Suprapubic skin (tissue), 4 donors: ENCODE measurements at regions not wholly inside any gene's neighbourhood (a gene's known extent, or its start where the extent isn't known, plus 50 kb on each side); places are given as distances from the start of the nearest gene placed in this dataset.

Experiments used
- DNase-seq, 2 donors: peaks; one replicate each; pipeline ENCODE4 v3.0.0-alpha.2; 2019; ENCODE audit warnings: low spot score in 2 of 2
- H3K27ac ChIP-seq: fragments of 200-600 bp; sonication (generic); one replicate; pipeline ENCODE4 v1.5.1; 2019
- H3K27me3 ChIP-seq: fragments of 200-600 bp; sonication (generic); one replicate; pipeline ENCODE4 v1.5.1; 2019
- H3K36me3 ChIP-seq: fragments of 200-600 bp; sonication (generic); one replicate; pipeline ENCODE4 v1.5.1; 2019
- H3K4me1 ChIP-seq: fragments of 200-600 bp; sonication (generic); one replicate; pipeline ENCODE4 v1.5.1; 2019
- H3K4me3 ChIP-seq: fragments of 200-600 bp; sonication (generic); one replicate; pipeline ENCODE4 v1.5.1; 2019; ENCODE audit warnings: mild to moderate bottlenecking
- H3K9me3 ChIP-seq: fragments of 200-600 bp; sonication (generic); one replicate; pipeline ENCODE4 v1.5.1; 2019
- EP300 ChIP-seq: sonication (generic); formaldehyde crosslinking; IDR thresholded peaks from one replicate; pipeline ENCODE4 v1.6.1; 2017; ENCODE audit warnings: antibody characterized with exemption
- POLR2A ChIP-seq, 2 donors: fragments of 450-650 bp; IDR thresholded peaks; one replicate each; pipeline ENCODE4 v1.6.1; 2017; ENCODE audit warnings: antibody characterized with exemption in 2 of 2, mild to moderate bottlenecking in 2 of 2, moderate library complexity in 2 of 2
- POLR2AphosphoS5 ChIP-seq, 3 donors: sonication (generic); formaldehyde crosslinking; IDR thresholded peaks; one replicate each; pipeline ENCODE4 v1.6.1; 2017; ENCODE audit warnings: antibody characterized with exemption in 3 of 3
- WGBS: methylation state at CpG from one replicate; pipeline ENCODE4 v1.1.5; 2018; 5-methylcytosine and 5-hydroxymethylcytosine counted together
- TF ChIP-seq, protein P1 (sequence below), 2 donors: fragments of 200-600 bp in 1 of 2; fragments of 450-650 bp in 1 of 2; sonication (generic) in 1 of 2; IDR thresholded peaks; one replicate each; pipeline ENCODE4 v1.5.1; 2016 to 2019; ENCODE audit warnings: antibody characterized with exemption in 2 of 2, mild to moderate bottlenecking in 1 of 2, moderate library complexity in 1 of 2

DNA sequence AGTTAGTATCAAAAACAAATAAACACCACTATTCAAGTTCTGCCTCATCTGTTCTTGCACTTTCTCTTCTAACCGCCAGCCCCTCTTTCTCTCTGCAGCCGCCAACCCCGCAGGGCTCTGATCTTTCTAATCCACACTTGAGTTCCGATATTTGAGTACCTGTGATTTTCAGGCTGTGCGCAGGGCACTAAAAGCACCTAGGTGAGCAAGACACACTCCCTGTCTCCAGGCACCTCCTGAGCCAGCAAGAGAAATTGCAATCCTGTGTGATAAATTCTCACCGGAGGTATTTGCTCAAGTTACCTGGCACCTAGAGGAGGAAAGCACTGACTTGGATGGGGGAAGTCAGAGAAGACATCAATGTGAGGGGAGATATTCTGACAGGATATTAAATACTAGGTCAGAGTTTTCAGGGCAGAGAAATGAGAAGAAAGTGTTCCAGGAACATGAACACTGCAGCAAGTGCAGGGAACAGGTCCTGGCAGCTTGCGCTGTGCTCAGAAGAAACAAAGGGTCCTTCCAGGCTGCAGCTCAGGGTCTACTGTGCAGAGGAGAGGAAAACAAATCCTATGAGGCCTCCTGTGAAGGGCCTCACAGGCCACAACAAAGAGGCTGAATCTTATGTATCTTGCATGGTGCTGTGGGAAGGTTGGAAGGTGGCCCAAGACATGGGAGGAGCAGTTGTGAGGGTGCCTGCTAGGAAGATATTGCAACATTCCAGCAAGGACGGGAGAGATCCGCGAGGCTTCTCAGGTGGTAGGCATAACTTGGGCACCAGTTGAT lies 568.7 kb upstream of the MGMT start:
- no peak overlapping the region for H3K4me3 ChIP-seq
- peaks cover 18% of the 10 kb centered on the region for H3K4me1 ChIP-seq
- H3K36me3 ChIP-seq: no peaks in the 10 kb centered on the region
- H3K9me3 ChIP-seq: no peaks in the 10 kb centered on the region
- TF ChIP-seq, protein P1, sequence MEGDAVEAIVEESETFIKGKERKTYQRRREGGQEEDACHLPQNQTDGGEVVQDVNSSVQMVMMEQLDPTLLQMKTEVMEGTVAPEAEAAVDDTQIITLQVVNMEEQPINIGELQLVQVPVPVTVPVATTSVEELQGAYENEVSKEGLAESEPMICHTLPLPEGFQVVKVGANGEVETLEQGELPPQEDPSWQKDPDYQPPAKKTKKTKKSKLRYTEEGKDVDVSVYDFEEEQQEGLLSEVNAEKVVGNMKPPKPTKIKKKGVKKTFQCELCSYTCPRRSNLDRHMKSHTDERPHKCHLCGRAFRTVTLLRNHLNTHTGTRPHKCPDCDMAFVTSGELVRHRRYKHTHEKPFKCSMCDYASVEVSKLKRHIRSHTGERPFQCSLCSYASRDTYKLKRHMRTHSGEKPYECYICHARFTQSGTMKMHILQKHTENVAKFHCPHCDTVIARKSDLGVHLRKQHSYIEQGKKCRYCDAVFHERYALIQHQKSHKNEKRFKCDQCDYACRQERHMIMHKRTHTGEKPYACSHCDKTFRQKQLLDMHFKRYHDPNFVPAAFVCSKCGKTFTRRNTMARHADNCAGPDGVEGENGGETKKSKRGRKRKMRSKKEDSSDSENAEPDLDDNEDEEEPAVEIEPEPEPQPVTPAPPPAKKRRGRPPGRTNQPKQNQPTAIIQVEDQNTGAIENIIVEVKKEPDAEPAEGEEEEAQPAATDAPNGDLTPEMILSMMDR (IDR thresholded peaks at IDR 0.05): no peak
- TF ChIP-seq POLR2AphosphoS5 (IDR thresholded peaks at IDR 0.05) (no peak), EP300 (no peak)
- WGBS: 64% methylated on average over 10 of the region's 10 CpGs
- H3K27ac ChIP-seq: no peak overlapping the region
- no peaks in the 10 kb centered on the region for H3K27me3 ChIP-seq
- no peak for DNase-seq

DNA sequence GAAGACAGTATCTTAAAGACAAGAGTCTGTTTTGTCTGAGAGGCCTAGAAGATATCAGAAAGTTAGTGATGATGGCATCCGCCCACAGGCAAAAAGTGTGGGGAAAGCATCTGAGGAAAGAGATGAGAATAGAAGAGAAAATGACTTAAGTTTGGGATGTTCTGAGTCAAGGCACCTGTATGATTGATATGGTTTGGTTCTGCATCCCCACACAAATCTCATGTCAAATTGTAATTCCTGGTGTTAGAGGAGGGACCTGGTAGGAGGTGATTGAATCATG lies 568.2 kb upstream of the MGMT start:
- H3K4me3 ChIP-seq: no peak overlapping the region
- no peaks in the 10 kb centered on the region for H3K36me3 ChIP-seq
- no peaks in the 10 kb centered on the region for H3K9me3 ChIP-seq
- H3K4me1 ChIP-seq: peaks cover 18% of the 10 kb centered on the region
- 95% methylated on average over 1 of the region's 1 CpG for WGBS
- H3K27me3 ChIP-seq: no peaks in the 10 kb centered on the region
- DNase-seq: no peak
- no peak for TF ChIP-seq POLR2A (IDR thresholded peaks at IDR 0.05)
- no peak for TF ChIP-seq EP300
- TF ChIP-seq, protein P1 (IDR thresholded peaks at IDR 0.05): no peak
- no peak for TF ChIP-seq POLR2AphosphoS5 (IDR thresholded peaks at IDR 0.05)
- H3K27ac ChIP-seq: no peak overlapping the region

DNA sequence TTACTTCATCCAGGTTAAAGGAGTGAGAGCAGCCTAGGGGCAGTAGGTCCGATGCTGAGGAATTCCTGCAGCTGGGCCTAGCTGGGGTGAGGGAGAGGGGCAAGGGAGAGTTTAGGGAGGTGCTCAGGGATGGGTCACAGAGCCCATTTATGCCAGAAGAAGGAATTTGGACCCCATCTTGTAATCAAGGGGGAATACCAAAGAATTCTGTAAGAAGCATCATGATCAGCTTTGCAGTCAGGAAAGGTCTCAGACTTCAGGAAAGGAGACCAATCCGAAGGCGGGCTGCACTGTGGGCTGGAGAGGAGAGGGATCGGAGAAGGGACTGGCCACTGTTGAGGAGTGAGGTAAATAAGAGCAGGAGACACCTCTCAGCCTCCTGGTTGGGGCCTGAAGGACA lies 566.6 kb upstream of the MGMT start:
- Histone ChIP-seq H3K27ac (no peak overlapping the region), H3K4me1 (peaks cover 18% of the 10 kb centered on the region), H3K36me3 (no peaks in the 10 kb centered on the region), H3K27me3 (no peaks in the 10 kb centered on the region), H3K9me3 (no peaks in the 10 kb centered on the region), H3K4me3 (no peak overlapping the region)
- no peak for DNase-seq
- WGBS: 87% methylated on average over 4 of the region's 4 CpGs
- TF ChIP-seq EP300: no peak
- TF ChIP-seq POLR2A (IDR thresholded peaks at IDR 0.05): no peak
- no peak for TF ChIP-seq POLR2AphosphoS5 (IDR thresholded peaks at IDR 0.05)

DNA sequence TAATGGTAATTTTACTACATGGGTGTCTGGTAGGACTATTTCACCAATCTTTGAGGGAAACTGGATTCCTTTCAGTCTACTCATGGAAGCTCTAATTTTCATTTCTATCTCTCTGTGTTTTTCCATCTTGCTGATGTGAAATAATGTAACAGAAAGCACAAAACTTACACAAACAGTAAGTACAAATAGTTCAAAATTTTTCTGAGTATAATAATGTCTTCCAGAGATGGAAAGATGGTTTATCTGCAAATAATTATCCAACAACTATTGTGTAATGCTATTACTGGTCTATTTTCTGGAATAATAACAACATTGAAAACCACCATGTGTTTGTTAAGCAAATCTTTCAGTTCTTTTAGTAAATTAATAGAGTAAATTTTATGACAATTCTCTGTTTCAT lies 565.8 kb upstream of the MGMT start:
- DNase-seq: no peak
- H3K4me3 ChIP-seq: no peak overlapping the region
- H3K4me1 ChIP-seq: peaks cover 18% of the 10 kb centered on the region
- no peaks in the 10 kb centered on the region for H3K9me3 ChIP-seq
- no peaks in the 10 kb centered on the region for H3K27me3 ChIP-seq
- TF ChIP-seq, protein P1 (IDR thresholded peaks at IDR 0.05): no peak
- no peak for TF ChIP-seq POLR2AphosphoS5 (IDR thresholded peaks at IDR 0.05)
- no peak for TF ChIP-seq POLR2A (IDR thresholded peaks at IDR 0.05)
- no peak overlapping the region for H3K27ac ChIP-seq
- H3K36me3 ChIP-seq: no peaks in the 10 kb centered on the region

DNA sequence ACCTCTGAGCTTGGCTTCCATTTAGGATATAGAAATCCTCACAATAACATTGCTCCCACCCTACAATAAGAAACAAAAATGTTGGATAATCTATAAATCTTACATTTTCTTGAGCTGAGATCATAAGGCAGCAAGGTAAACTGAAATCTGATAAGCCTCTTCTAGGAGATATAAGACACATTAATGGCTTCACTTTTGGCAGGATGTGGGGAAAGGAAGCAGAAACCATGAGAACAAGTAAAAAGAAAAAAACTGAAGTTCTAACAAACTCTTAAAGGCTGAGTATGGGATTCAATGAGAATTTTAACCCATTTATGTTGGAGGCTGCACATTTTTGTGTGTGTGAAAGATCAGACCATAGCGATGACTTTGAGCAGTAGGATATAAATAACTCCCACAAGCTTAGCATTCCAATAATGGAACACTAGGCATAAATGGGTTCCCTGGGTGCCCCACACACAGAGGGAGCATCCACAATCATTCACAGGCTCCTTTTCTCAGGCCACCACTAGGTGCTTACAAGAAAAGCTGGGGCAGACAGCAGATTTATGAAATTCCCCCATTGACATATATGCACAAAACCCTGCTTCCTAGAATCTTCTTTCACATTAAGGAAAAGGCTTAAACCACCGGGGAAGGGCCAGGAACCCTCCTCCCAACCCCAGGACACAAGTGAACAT lies 564.9 kb upstream of the MGMT start:
- Histone ChIP-seq H3K4me3 (no peak overlapping the region), H3K4me1 (peaks cover 16% of the 10 kb centered on the region), H3K36me3 (no peaks in the 10 kb centered on the region), H3K9me3 (no peaks in the 10 kb centered on the region), H3K27ac (peak overlapping the region; percentile 10), H3K27me3 (no peaks in the 10 kb centered on the region)
- DNase-seq: no peak
- TF ChIP-seq POLR2A (IDR thresholded peaks at IDR 0.05) (no peak), EP300 (no peak)
- TF ChIP-seq, protein P1 (IDR thresholded peaks at IDR 0.05): no peak
- 84% methylated on average over 2 of the region's 2 CpGs for WGBS
